ENCODE measurements at regions not wholly inside any gene's neighbourhood (a gene's known extent, or its start where the extent isn't known, plus 50 kb on each side); places are given as distances from the start of the nearest gene placed in this dataset.

DNA sequence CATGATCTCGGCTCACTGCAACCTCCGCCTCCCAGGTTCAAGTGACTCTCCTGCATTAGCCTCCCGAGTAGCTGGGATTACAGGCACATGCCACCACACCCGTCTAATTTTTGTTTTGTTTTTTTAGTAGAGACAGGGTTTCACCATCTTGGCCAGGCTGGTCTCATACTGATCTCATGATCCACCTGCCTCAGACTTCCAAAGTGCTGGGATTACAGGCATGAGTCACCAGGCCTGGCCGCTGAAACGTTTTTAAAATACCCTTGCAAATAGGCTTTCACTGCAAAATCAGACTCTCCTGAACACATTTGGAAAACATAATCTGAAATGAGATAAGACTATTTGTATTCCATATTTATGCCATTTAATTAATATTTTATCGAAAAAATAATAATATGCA is 826.1 kb upstream of the CNTN5 start:
- Histone ChIP-seq H3K27me3 (ENCODE audit: control insufficient read depth, insufficient read depth, low read length) (no peaks in the 10 kb centered on the region), H3K36me3 (ENCODE audit: control insufficient read depth, insufficient read depth, low read length) (no peaks in the 10 kb centered on the region), H3K4me3 (ENCODE audit: low read depth, low read length) (no peak overlapping the region)
- TF ChIP-seq, protein P1, sequence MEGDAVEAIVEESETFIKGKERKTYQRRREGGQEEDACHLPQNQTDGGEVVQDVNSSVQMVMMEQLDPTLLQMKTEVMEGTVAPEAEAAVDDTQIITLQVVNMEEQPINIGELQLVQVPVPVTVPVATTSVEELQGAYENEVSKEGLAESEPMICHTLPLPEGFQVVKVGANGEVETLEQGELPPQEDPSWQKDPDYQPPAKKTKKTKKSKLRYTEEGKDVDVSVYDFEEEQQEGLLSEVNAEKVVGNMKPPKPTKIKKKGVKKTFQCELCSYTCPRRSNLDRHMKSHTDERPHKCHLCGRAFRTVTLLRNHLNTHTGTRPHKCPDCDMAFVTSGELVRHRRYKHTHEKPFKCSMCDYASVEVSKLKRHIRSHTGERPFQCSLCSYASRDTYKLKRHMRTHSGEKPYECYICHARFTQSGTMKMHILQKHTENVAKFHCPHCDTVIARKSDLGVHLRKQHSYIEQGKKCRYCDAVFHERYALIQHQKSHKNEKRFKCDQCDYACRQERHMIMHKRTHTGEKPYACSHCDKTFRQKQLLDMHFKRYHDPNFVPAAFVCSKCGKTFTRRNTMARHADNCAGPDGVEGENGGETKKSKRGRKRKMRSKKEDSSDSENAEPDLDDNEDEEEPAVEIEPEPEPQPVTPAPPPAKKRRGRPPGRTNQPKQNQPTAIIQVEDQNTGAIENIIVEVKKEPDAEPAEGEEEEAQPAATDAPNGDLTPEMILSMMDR (IDR thresholded peaks at IDR 0.05; ENCODE audit: insufficient read depth, low read length, poor library complexity, severe bottlenecking) = no peak
- no peak for DNase-seq (ENCODE audit: low read depth)

DNA sequence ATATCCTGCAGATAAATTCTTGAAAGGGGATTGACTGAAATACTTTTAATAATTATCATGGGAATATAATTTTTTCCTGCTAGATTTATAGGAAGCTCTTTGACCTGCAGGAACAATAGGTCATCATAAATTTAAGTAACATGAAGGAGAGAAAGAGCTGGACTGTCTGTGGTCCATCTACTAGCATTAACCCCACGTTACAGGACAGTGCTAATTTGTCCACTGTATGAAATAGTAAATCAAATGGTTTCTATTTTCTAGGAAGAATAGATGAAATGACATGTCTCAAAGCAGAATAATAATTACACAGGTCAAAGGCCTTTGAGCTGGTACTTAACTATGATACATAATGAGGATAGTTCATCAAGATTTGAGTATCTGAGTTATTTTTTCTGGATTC is 825.4 kb upstream of the CNTN5 start:
- TF ChIP-seq, protein P1 (IDR thresholded peaks at IDR 0.05; ENCODE audit: insufficient read depth, low read length, poor library complexity, severe bottlenecking) = no peak
- DNase-seq (ENCODE audit: low read depth) = no peak
- H3K36me3 ChIP-seq (ENCODE audit: control insufficient read depth, insufficient read depth, low read length) = no peaks in the 10 kb centered on the region
- H3K4me3 ChIP-seq (ENCODE audit: low read depth, low read length) = no peak overlapping the region
- H3K27me3 ChIP-seq (ENCODE audit: control insufficient read depth, insufficient read depth, low read length) = no peaks in the 10 kb centered on the region

DNA sequence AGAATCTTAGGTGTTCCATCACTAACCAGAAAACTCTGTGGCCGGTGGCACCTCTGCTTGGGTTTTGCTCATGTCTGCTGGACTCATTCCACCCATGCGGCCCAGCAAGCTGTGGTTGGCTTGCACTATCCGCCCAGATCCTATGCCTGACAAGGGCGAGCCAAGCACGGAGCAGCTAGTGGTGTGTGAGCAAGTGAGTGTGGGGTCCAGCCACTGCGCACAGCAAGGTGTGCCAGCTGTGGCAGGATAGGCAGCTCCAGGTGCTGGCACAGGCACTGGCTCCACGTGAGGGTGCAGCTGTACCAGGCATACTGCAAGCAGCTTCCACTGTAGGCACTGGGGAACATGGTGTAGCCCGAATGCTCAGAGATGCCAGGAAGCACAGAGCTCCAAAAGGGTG is 813.7 kb upstream of the CNTN5 start:
- TF ChIP-seq, protein P1 (IDR thresholded peaks at IDR 0.05; ENCODE audit: insufficient read depth, low read length, poor library complexity, severe bottlenecking) = no peak
- H3K36me3 ChIP-seq (ENCODE audit: control insufficient read depth, insufficient read depth, low read length) = no peaks in the 10 kb centered on the region

DNA sequence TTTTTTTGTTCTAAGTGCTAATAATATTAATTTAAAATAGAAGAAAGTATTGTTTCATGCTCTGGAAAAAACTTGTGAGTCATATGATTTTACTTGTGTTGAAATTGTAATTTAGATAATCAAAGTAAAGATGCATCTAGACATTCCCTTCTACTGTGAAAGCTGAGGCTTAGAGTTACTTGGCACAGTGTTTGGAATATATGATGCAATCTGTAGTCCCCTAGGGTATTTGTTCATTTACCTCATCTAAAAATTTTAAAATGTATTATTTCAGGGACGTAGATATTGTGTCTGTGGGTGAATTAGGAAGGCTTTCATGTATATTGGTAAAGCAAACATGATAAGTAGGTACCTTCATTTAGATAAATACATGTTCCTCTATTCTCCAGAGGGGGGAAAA is 793.5 kb upstream of the CNTN5 start:
- H3K27me3 ChIP-seq (ENCODE audit: control insufficient read depth, insufficient read depth, low read length) = no peaks in the 10 kb centered on the region
- TF ChIP-seq, protein P1 (IDR thresholded peaks at IDR 0.05; ENCODE audit: insufficient read depth, low read length, poor library complexity, severe bottlenecking) = no peak
- H3K36me3 ChIP-seq (ENCODE audit: control insufficient read depth, insufficient read depth, low read length) = no peaks in the 10 kb centered on the region
- DNase-seq (ENCODE audit: low read depth) = no peak
- no peak overlapping the region for H3K4me3 ChIP-seq (ENCODE audit: low read depth, low read length)

More for the DNA sequence above, 813.7 kb upstream of the CNTN5 start:
- Histone ChIP-seq H3K4me3 (ENCODE audit: low read depth, low read length) (no peak overlapping the region), H3K27me3 (ENCODE audit: control insufficient read depth, insufficient read depth, low read length) (no peaks in the 10 kb centered on the region)
- no peak for DNase-seq (ENCODE audit: low read depth)

DNA sequence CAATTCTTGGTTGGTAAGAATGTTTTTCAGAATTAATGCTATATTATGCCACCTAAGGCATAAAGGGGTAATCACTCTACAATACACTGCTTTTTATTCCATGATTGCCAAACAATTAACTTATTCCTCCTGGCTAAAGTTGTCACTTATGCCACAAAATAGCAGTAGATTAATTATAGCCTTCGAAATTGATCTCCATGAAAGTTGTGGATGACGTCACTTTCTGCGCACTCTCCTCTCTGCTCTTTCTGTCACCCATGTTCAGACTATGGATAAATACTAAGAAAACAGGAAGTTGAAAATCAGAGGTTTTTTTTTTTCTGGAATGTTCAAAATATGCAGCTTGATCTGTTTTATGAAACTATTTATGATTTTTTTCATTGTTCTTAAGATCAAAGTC is 790.1 kb upstream of the CNTN5 start:
- TF ChIP-seq, protein P1 (IDR thresholded peaks at IDR 0.05; ENCODE audit: insufficient read depth, low read length, poor library complexity, severe bottlenecking) = no peak
- no peak for DNase-seq (ENCODE audit: low read depth)
- no peaks in the 10 kb centered on the region for H3K36me3 ChIP-seq (ENCODE audit: control insufficient read depth, insufficient read depth, low read length)

DNA sequence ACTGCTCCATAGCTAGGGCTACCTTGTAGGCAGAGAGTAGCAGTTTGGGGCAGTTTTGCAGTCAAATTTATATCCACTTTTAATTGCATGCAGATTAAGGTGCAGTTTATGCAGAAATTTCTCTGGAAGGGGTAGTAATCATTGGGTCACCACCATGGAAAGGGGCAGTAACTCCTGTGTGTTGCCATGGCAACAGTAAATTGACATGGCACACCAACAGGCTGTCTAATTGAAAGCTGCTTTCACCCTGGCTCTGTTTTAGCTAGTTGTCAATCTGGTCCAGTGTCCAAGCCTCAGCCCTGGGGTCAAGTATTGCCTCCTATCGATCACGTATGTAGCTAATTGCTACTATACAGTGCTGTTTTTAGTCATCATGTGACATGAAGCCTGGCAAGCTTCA is 786.1 kb upstream of the CNTN5 start:
- no peaks in the 10 kb centered on the region for H3K27me3 ChIP-seq (ENCODE audit: control insufficient read depth, insufficient read depth, low read length)
- no peak overlapping the region for H3K4me3 ChIP-seq (ENCODE audit: low read depth, low read length)
- TF ChIP-seq, protein P1 (IDR thresholded peaks at IDR 0.05; ENCODE audit: insufficient read depth, low read length, poor library complexity, severe bottlenecking) = no peak
- DNase-seq (ENCODE audit: low read depth) = no peak
- no peaks in the 10 kb centered on the region for H3K36me3 ChIP-seq (ENCODE audit: control insufficient read depth, insufficient read depth, low read length)

More for the DNA sequence above, 790.1 kb upstream of the CNTN5 start:
- H3K4me3 ChIP-seq (ENCODE audit: low read depth, low read length) = no peak overlapping the region
- H3K27me3 ChIP-seq (ENCODE audit: control insufficient read depth, insufficient read depth, low read length) = no peaks in the 10 kb centered on the region
